GM12864 (cell line): ENCODE measurements at regions not wholly inside any gene's neighbourhood (a gene's known extent, or its start where the extent isn't known, plus 50 kb on each side); places are given as distances from the start of the nearest gene placed in this dataset.

Experiments used
- DNase-seq: peaks from one replicate; pipeline ENCODE4 v3.0.0-alpha.2; 2011; ENCODE audit warnings: low read depth
- H3K4me3 ChIP-seq: 2 replicates; pipeline ENCODE4 v1.5.1; 2011; ENCODE audit warnings: mild to moderate bottlenecking, low read depth, low read length, control low read depth
- CTCF ChIP-seq: IDR thresholded peaks from 2 replicates; pipeline ENCODE4 v1.5.1; 2011; ENCODE audit warnings: low read depth, mild to moderate bottlenecking, moderate library complexity, low read length, control low read depth, inconsistent platforms; ENCODE audit errors: missing control alignments

- DNase-seq: no peak
- TF ChIP-seq CTCF: no peak
- H3K4me3 ChIP-seq: no peak overlapping the region
Observed at GRCh38 chr5:138660051-138660572, 84.9 kb upstream of the HSPA9 start.

GRCh38 chr5:138659561-138659960, 84.4 kb upstream of the HSPA9 start:
- H3K4me3 ChIP-seq: no peak overlapping the region
- no peak for DNase-seq
- TF ChIP-seq CTCF: no peak

GRCh38 chr5:138659121-138659520, 83.9 kb upstream of the HSPA9 start:
- no peak overlapping the region for H3K4me3 ChIP-seq
- TF ChIP-seq CTCF: no peak
- DNase-seq: no peak

GRCh38 chr5:138658676-138659075, 83.5 kb upstream of the HSPA9 start:
- DNase-seq: no peak
- no peak overlapping the region for H3K4me3 ChIP-seq
- no peak for TF ChIP-seq CTCF

GRCh38 chr5:138657360-138657759, 82.2 kb upstream of the HSPA9 start:
- TF ChIP-seq CTCF: no peak
- no peak overlapping the region for H3K4me3 ChIP-seq
- no peak for DNase-seq

GRCh38 chr5:138656916-138657315, 81.7 kb upstream of the HSPA9 start:
- no peak overlapping the region for H3K4me3 ChIP-seq
- no peak for DNase-seq
- no peak for TF ChIP-seq CTCF

- DNase-seq: no peak
- no peak for TF ChIP-seq CTCF
- H3K4me3 ChIP-seq: no peak overlapping the region
Observed at GRCh38 chr5:138655530-138656190, 80.5 kb upstream of the HSPA9 start.
